Testis (tissue), 2 donors: ENCODE measurements at regions not wholly inside any gene's neighbourhood (a gene's known extent, or its start where the extent isn't known, plus 50 kb on each side); places are given as distances from the start of the nearest gene placed in this dataset.

Source experiments
- CTCF ChIP-seq, 3 experiments: fragments of 450-650 bp in 2 of 3; fragments of 200-600 bp in 1 of 3; sonication (generic) in 1 of 3; IDR thresholded peaks; one replicate each; pipeline ENCODE4 v1.5.1; 2016 to 2019; ENCODE audit warnings: antibody characterized with exemption in 3 of 3, mild to moderate bottlenecking in 2 of 3, moderate library complexity in 1 of 3
- POLR2A ChIP-seq: fragments of 450-650 bp; IDR thresholded peaks from one replicate; pipeline ENCODE4 v1.6.1; 2017; ENCODE audit warnings: antibody characterized with exemption, mild to moderate bottlenecking, moderate library complexity

- no peak for TF ChIP-seq CTCF (IDR thresholded peaks at IDR 0.05)
- no peak for TF ChIP-seq POLR2A
Observed at GRCh38 chr6:153941768-153942167, 97.3 kb upstream of the OPRM1 start.
